Muscle of back (tissue), 3 donors: ENCODE measurements at regions not wholly inside any gene's neighbourhood (a gene's known extent, or its start where the extent isn't known, plus 50 kb on each side); places are given as distances from the start of the nearest gene placed in this dataset.

Source experiments
- DNase-seq, 3 donors: peaks; one replicate each; pipeline versions ENCODE4 v3.0.0 to v3.0.0-alpha.2; 2013

DNA sequence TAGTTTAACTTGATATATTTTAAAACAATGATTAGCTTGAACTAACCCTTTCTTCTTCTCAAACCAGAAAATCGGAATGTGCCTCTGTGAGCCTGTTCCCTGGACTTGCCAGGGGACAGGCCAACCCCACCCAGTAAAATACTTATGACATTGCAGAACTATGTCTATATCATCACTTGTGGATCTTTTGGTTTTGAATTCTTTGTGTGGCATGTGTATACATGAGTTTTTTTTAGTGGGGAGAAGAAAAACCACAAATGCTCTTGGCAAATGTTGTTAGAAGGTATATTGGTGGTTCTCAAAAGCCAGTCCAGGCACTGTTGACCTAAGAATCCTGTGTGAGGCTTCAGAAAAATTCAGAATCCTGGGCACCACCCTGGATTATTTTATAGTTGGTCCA lies 347.4 kb downstream of the SIPA1L2 start:
- DNase-seq, result no peak

DNA sequence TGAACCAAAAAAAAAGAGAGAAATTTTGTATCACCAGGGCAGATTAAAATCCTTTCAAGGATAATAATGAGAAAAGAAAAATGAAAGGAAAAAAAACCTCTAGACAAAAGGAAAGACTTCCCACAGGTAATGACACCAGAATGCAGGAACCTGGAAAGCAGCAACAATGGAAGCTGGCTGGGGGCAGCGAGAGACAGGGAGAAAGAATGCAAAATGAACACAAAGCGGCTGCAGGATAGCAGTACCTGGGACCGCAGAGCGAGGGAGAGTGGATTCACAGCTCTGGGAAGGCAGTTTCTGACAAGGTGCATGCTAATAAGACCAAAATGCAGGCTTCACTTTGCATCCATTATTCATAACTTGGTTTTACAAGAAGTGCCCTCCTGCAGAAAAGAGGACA lies 349.0 kb downstream of the SIPA1L2 start:
- no peak for DNase-seq

DNA sequence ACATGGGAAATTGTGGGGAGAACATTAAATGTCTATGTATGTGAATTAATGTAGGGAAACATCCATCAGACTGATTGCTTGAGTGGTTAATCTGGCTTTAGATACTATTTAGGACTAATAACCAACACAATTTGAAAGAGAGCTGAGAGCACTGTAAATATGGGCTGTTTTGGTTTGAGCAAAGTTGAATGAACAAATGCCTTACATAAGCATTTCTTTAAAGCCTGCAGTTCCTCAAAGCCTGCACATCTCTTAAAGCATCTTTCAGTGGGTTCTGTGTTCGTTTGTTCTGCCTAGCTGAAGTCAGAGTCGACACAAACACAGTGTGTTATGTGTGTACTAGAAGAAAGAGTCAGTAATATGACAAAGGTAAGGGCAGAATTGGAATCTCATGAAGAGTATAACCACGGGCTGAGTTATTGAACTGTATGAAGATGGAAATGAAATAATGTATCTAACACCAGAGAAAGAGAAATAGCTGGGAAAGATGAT lies 350.0 kb downstream of the SIPA1L2 start:
- no peak for DNase-seq

DNA sequence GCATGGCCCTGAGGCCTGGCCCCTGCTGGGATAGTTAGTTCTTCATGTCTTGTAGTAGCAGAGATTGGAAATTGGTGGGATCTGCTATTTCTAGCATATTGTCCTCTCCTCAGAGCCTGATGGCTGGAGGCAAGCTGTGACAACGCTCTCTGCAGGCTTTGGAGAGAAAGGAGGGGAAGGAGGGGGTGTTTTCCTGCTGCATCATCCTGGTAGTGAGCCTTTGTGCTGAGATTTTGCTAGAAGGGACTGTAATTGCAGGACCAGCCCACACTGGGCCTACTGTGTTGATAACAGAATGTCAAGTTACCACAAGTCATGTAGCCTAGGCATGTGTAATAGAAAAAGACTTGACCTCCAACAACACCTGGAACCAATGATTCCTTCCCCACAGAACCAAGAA lies 351.0 kb downstream of the SIPA1L2 start:
- no peak for DNase-seq

DNA sequence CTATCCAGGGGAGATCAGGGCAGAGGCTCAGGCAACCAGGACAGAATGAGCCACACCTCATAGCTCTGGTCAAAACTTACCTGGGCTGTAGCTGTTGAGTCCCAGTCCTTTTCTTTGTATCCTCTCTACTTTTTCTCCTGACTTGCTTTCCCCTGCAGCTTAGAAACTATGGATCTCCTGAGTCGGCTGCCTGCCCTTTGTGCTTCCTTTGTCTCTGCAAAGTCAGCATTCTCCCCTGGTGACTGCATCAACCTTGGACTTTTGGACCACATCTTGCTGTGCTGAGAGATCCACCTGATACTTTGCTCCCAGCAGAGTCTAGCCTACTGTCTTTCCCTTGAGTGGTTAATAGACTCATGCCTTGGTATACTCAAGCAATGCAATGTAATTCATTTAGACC lies 353.3 kb downstream of the SIPA1L2 start:
- DNase-seq, result no peak

DNA sequence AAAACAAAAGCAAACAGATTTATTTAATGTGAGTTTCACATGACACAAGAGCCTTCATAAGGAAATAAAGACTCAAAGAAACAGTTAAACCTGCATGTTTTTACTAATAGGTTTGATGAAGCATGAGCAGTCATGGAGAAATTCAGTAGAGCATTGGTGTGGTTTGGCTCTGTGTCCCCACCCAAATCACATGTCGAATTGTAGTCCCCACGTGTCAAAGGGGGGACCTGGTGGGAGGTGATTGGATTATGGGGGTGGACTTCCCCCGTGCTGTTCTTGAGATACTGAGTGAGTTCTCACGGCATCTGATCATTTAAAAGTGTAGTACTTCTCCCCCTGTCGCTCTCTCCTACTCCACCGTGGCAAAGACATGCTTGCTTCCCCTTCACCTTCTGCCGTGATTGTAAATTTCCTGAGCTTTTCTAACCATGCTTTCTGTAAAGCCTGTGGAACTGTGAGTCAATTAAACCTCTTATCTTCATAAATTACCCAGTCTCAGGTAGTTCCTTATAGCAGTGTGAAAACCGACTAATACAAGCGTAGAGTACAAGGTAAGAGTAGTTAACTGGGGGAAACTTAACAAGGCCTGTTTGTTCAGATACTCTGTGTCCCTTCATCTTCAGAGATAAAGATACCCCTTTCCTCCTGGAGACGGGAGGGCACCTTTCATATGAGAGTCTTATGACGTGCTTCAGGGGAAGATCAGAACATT lies 354.8 kb downstream of the SIPA1L2 start:
- DNase-seq, result no peak

DNA sequence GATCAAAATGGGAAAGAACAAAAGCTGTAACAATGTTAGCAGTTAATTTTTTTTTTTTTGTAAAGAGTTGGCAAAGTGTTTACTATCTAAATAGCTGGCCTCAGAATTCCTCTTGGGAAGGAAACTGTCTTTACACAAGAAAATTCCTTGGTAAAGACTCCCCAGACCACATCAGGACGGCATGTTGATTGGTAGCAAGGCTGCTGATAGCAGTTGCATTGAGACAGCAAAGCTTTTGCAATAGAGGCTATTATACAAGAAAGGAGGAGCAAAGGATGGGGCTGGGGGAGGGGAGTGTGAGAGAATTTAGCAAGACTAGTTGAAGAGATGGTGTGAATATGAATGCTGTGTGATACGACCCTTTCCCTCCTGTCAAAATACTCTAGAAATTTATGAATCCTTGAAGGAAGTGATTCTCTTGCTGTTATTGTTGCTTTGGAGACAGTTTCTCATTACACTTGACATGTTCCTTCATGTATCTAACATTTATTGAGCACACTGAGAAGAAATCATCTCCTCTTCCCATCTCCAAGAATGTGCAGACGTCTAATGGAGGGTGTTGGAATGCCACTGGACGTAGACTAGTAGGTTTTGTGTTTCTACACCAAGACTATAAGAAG lies 355.6 kb downstream of the SIPA1L2 start:
- peak in 1 of 3 donors; percentile 35 for DNase-seq

DNA sequence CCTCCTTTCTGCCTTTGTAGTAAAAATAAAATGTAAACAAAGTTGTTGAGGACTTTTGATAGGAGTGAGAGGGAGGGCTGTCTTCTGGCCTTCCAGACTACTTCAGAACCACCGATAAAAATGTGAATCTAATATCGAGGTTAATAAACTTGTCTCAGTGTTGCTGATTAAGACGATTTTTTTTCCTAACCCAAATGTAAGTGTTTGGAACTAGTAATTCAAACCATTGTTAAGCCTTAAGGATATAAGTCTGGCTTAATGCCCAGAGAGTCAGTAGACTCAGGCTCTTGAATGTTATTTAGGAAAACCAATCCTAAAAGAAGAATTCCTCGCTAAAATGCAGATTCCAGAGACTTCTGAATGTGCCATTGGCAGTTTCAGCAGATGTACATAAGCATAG lies 356.9 kb downstream of the SIPA1L2 start:
- peak in 1 of 3 donors; percentile 52 for DNase-seq

DNA sequence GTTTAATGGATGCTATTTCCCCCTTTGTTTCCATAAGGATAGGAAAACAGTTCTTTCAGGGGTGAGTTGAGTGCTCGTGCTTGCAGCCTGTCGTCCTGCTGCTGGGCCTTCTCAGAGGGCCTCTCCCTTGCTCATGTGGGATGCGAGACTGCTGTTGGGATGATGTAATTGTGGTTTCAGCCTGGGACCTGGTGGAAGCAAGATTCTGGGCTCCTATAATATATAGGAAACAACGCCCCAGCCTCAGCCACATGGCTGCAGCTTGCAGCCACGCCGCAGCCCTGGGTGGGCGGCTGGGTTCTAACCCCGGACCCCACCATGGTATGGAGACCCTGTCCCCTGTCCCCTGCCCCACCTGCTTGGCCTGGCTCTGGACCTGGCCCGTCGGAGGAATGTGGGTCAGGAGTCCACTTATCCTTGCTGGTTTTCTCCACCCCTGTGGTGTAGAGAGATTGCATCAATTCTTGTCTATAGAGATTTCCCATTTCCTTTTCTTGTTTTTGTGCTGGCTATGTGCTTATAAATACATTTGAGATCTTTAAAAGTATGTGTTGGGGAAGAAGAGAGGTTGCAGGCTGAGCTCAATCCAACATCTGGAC lies 357.8 kb downstream of the SIPA1L2 start:
- peak in 2 of 3 donors; percentile 30 to 76 for DNase-seq

DNA sequence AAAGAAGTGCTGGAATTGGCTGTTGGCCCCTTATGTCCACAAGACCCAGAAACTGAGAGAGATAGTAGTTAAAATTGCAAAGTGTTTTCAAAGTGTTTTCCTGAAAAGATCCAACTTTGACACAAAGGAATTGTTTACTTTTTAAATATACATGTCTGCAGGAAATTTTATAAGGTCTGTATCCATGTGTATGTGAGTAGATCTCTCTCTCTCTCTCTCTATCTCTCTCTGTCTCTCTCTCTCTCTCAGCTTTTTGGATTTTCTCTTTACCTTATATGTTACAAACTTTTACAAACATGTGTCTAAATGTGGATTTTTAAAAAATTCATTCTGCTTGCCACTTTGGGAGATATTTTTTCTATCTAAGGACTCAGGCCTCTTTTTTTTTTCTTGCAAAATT lies 358.6 kb downstream of the SIPA1L2 start:
- no peak for DNase-seq

DNA sequence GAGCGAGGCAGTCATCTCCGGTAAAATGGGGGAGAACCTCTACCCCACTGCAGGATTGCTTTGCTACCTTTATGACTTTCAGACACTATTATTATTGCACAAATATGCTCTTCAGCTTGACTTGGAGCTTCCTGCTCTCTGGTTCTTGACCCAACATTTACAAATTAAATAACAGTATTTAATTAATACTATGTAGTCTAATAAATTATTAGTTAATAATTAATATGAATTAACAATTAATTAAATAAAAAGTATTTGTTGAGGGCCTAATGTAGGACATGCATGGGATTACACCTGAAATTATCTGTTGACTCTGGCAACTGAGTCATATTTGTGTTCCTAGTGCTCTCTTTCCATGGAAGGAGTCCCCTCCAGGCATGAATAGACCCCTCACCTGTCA lies 359.9 kb downstream of the SIPA1L2 start:
- no peak for DNase-seq

DNA sequence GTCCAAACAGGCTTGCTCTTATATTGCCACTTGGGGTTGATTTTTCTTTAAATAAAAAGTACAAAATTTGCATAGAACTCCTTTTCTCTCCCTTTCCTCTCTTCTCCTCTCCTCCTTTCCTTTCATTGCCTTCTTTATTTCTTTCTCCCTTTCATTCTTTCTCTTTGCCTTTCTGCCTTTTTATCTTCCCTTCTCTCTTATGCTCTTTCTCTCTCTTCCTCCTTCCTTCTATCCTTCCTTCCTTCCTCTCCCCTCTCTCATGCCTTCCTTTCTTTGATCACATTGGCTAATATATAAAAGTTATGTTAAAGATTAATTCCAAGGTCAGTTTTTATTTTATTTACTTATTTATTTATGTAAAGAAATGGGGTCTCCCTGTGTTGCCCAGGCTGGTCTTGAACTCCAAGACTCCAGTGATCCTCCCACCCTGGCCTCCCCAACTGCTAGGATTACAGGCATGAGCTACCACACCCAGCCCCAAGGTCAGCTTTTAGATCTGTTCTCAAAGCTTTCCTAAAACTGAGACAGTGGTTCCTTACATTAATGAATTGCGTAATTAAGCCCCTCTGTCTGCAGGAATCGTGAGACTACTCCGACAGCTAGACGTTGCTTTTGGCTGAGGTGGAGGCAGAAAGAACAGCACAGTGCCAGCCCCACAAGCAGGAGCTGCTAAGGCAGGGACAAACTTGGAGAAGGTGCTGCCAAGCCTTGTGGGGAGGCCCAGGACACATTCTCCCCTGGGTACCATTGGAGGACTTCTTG lies 361.9 kb downstream of the SIPA1L2 start:
- no peak for DNase-seq

DNA sequence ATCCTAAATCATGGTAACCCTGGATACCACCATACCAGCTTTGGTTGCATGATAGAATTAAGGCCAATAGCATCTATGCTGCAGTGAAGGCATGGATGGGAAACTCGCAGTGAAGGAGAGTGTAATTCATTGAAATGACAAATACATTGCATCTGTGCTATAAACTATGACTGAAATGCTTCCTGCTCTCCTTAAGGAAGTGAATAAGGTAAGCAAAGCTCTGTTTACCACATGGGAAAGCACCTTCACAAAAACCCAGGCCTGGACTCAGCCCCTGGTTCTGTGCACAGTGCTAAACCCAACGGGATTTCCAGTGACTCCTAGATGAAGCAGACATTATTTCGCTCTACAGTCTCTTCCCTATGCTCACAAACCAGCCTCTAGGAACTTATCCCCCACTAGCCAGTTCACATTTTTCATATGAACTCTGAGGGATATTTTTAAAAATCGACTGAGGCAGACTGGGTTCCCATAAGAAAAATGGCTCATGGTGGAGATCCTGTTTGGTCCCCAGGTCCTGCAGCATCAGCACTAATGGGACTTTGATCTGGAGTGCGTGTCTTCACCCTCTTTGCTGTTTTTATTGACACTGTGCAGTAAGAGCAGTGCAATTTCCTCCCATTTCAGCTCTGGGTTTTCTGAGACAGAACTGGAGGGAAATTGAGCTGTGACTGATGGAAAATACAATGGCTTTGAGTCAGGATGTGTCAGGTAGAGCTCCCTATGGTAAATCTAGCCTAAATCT lies 362.7 kb downstream of the SIPA1L2 start:
- DNase-seq, result no peak

DNA sequence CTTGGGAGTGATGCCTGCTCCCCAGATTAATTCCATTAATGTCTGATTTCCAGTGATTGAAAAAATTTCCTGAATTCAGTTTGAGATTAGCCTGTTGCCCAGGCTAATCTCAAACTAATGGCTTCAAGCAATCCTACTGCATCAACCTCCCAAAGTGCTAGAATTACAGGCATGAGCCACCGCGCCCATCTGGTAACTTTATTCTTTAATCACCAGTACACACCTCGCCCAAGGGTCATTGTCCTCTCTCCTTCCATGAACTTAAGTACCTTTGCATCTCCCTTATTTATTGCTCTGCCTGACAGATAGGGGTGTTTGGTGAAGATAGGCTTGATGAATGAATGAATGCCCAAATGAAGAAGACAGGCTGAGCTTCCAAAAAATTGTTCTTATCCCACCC lies 366.5 kb downstream of the SIPA1L2 start:
- no peak for DNase-seq

DNA sequence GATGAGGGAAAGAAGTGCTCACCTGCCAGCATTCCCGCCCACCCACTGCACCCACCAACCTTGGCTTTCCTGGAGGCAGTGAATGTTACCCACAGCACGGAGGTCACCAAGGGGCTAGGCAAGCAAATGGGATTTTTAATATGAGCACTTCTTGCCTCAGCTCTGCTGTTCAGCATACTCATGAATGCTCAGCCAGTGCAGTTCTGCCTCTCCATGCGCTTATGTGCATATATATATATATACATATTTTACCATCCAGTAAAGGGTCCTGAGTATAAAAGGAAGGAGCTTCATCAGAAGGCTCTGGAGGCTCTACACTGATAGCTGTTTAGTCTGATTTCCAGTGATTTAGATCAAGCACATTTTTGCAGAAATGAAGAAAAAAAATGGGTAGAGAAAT lies 366.9 kb downstream of the SIPA1L2 start:
- no peak for DNase-seq

DNA sequence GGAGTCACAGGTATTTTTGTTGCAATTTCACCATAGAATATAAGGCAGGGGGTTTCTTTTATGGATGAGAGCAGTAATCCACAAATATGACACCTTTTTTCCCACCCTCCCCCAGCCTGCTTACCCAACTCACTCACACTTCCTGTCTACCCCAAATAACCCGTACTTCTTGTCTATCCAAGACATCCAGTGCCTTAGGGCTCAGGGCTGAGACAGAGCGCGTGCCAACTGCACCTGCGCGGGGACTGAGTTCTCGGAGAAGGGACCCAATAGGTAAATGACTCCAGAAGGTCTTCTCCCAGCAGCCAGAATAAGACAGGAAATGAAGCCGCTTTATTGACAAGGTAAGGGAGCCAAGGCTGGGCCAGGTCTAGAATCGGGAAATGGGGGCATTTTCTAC lies 369.1 kb downstream of the SIPA1L2 start:
- no peak for DNase-seq

DNA sequence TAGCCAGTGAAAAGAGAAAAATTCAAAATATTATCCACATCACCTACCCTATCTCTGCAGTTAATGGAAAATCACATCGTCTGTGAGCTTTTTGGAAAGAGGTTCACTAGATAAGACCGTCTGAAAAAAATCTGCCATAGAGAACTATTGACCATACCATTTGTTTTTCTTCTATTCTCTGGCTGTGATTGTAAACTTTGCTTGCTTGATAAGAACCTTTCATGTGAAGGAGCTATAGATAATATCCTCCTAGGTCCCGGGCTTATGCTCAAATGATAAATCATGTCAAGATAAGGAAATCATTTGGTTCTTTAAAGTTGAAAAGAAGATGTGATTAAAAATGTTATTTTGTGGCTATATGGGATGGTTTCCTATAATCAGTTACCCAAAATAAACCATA lies 369.9 kb downstream of the SIPA1L2 start:
- no peak for DNase-seq

DNA sequence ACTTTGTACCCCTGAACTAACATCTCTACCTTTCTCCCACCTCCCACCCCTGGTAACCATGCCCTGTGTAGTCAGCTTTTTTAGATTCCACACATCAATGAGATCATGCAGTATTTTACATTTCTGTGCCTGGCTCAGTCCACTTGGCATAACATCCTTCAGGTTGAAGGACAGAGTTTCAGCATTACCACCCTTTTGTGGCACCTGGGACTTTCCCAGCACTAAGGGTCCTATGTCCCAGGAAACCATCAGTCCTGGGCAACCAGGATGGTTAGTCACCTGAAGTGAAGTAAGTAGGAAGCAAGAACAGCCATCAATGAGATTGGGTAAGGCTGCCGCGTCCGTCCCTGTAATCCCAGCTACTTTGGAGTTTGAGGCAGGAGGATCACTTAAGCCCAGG lies 370.6 kb downstream of the SIPA1L2 start:
- no peak for DNase-seq

DNA sequence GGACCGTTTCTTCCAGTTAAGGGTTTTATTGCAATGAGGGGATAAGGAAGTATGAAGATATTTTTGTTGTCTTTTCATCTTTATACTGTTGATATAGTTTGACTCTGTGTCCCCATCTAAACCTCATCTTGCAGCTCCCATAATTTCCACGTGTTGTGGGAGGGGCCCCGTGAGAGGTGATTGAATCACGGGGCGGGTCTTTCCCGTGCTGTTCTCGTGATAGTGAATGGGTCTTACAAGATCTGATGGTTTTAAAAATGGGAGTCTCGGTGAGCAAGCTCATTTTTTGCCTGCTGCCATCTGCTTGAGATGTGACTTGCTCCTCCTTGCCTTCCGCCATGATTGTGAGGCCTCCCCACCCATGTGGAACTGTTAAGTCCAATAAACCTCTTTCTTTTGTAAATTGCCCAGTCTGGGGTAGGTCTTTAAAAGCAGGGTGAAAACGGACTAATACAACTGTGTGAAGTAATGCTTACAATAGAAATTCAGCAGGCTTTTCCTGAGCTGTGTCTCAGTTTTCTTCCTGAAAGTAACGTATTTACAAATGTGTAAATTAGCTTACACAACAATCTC lies 377.3 kb downstream of the SIPA1L2 start:
- no peak for DNase-seq

DNA sequence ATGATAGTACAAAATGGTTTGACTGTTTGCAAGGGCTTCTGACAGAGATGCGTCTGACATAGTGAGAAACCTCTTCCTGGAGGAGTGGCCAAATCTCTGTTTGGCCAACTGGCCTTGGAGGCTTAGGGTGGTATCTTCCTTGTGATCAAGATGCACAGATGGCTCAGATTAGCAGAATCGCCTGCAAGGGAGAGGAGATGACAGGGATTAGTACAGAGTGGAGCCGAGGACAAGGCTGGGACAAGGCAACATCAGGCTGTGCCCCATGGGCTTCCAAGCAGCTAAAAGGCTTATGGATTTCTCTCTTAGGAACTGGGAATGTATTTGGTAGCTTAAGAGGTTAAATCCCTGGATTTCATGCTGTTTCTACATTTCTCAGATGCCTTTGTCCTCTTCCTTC lies 379.1 kb downstream of the SIPA1L2 start:
- DNase-seq, result no peak
